ENCODE measurements at regions not wholly inside any gene's neighbourhood (a gene's known extent, or its start where the extent isn't known, plus 50 kb on each side); places are given as distances from the start of the nearest gene placed in this dataset.
A peak's percentile ranks its signal among the peaks of the same experiment; 100 is the strongest.

DNA sequence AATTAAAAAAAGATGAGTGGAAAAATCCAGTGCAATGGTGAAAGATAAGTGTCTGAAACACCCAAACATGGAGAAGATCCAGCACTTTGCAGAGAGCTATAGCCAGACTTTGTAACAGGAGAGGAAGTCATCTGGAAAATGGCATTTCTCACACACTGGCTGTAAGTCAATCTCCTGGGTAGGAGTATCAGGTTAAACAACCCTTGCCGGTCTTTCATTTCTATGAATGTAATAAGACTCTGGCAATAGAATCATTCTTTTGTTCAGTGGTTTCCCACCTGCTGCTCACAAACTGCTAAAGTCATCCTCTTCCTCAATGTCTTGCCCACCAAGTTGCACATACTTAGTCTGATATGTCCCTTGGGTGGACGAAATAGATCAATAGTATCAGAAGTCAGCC lies 94.0 kb upstream of the ATP8A1 start:
- H3K4me3 ChIP-seq (ENCODE audit: control insufficient read depth, low read depth, low read length) = no peak overlapping the region
- TF ChIP-seq, protein P1, sequence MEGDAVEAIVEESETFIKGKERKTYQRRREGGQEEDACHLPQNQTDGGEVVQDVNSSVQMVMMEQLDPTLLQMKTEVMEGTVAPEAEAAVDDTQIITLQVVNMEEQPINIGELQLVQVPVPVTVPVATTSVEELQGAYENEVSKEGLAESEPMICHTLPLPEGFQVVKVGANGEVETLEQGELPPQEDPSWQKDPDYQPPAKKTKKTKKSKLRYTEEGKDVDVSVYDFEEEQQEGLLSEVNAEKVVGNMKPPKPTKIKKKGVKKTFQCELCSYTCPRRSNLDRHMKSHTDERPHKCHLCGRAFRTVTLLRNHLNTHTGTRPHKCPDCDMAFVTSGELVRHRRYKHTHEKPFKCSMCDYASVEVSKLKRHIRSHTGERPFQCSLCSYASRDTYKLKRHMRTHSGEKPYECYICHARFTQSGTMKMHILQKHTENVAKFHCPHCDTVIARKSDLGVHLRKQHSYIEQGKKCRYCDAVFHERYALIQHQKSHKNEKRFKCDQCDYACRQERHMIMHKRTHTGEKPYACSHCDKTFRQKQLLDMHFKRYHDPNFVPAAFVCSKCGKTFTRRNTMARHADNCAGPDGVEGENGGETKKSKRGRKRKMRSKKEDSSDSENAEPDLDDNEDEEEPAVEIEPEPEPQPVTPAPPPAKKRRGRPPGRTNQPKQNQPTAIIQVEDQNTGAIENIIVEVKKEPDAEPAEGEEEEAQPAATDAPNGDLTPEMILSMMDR (conservative IDR thresholded peaks at IDR 0.05; ENCODE audit: control insufficient read depth, insufficient read depth, low read depth, low read length) = no peak
- no peak for DNase-seq (ENCODE audit: low read depth)

GRCh38 chr4:42750091-42750490 lies 93.2 kb upstream of the ATP8A1 start:
- TF ChIP-seq, protein P1 (conservative IDR thresholded peaks at IDR 0.05; ENCODE audit: control insufficient read depth, insufficient read depth, low read depth, low read length) = no peak
- H3K4me3 ChIP-seq (ENCODE audit: control insufficient read depth, low read depth, low read length) = no peak overlapping the region
- peak; percentile 0 for DNase-seq (ENCODE audit: low read depth)

DNA sequence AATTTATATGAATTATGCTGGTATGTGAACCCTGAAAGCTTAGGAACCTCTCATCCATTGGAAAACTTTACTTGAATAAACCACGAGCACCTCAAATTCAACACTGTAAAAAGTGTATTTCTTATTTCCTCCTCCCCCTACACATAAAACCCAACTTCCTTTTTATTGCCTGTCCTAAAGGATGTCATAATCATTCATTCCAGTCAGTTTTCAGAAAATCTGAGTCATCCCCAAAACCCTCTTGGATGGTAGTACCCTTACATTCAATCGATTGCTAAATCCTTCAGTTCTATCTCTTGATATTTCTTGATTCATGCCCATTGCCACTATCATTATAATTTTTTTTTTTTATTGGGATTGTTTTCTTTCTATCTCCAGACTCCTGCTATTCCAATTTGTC lies 91.1 kb upstream of the ATP8A1 start:
- no peak for DNase-seq (ENCODE audit: low read depth)
- H3K4me3 ChIP-seq (ENCODE audit: control insufficient read depth, low read depth, low read length) = no peak overlapping the region
- TF ChIP-seq, protein P1 (conservative IDR thresholded peaks at IDR 0.05; ENCODE audit: control insufficient read depth, insufficient read depth, low read depth, low read length) = no peak

DNA sequence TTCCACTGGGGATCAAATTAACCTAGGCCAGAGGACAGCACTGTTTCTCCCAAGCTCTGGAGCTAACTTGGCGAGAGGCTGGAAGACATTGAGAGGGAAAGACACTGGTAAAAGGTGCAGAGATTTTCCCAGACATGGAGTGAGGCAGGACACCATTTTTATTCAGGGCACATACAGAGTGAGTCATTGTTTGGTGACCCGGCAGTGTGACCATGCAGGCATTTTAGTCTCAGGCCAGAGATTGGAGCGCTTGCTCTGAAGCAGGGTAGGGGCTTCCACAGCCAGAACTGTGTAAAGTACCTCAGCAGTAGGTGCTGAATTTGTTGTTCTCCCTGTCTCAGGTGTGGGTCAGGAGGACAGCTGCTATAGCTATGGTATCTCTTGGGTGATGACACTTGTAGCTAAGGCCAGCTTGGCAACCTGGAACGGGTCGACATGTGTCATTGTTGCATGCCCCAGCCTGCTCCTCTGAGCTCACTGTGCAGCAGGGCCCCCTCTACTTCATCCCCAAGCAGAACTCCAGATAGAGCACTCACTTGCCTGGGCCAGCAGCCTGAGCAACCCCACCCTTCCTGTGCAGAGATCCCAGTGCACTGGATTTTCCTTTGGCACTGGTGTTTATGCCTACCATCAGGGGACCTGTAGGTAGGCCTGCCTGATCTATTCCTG lies 79.8 kb upstream of the ATP8A1 start:
- TF ChIP-seq, protein P1 (conservative IDR thresholded peaks at IDR 0.05; ENCODE audit: control insufficient read depth, insufficient read depth, low read depth, low read length) = no peak
- DNase-seq (ENCODE audit: low read depth) = no peak
- no peak overlapping the region for H3K4me3 ChIP-seq (ENCODE audit: control insufficient read depth, low read depth, low read length)

- TF ChIP-seq, protein P1 (conservative IDR thresholded peaks at IDR 0.05; ENCODE audit: control insufficient read depth, insufficient read depth, low read depth, low read length) = no peak
- no peak overlapping the region for H3K4me3 ChIP-seq (ENCODE audit: control insufficient read depth, low read depth, low read length)
- no peak for DNase-seq (ENCODE audit: low read depth)
Measured at GRCh38 chr4:42733380-42733779, 76.5 kb upstream of the ATP8A1 start.

- TF ChIP-seq, protein P1 (conservative IDR thresholded peaks at IDR 0.05; ENCODE audit: control insufficient read depth, insufficient read depth, low read depth, low read length) = no peak
- no peak overlapping the region for H3K4me3 ChIP-seq (ENCODE audit: control insufficient read depth, low read depth, low read length)
- no peak for DNase-seq (ENCODE audit: low read depth)
Measured at GRCh38 chr4:42732776-42733175, 75.9 kb upstream of the ATP8A1 start.
